HG03025 (cell line): ENCODE measurements at regions not wholly inside any gene's neighbourhood (a gene's known extent, or its start where the extent isn't known, plus 50 kb on each side); places are given as distances from the start of the nearest gene placed in this dataset.

Source experiments
- ATAC-seq: cut with Tn5 transposase; IDR thresholded peaks from one replicate; pipeline ENCODE4 v1.9.1; 2021; ENCODE audit warnings: mild to moderate bottlenecking, moderate library complexity; ENCODE audit not compliant: unreplicated experiment, low FRiP score

- no peak for ATAC-seq
Measured at GRCh38 chr17:15177343-15177742, 87.8 kb downstream of the PMP22 start.

- ATAC-seq, result no peak
Measured at GRCh38 chr17:15175356-15175755, 89.8 kb downstream of the PMP22 start.

GRCh38 chr17:15171167-15172047, 93.7 kb downstream of the PMP22 start:
- no peak for ATAC-seq

GRCh38 chr17:15169676-15170075, 95.5 kb downstream of the PMP22 start:
- no peak for ATAC-seq

- no peak for ATAC-seq
Measured at GRCh38 chr17:15168379-15168778, 96.7 kb downstream of the PMP22 start.

- no peak for ATAC-seq
Measured at GRCh38 chr17:15161395-15161794, 103.7 kb downstream of the PMP22 start.

DNA sequence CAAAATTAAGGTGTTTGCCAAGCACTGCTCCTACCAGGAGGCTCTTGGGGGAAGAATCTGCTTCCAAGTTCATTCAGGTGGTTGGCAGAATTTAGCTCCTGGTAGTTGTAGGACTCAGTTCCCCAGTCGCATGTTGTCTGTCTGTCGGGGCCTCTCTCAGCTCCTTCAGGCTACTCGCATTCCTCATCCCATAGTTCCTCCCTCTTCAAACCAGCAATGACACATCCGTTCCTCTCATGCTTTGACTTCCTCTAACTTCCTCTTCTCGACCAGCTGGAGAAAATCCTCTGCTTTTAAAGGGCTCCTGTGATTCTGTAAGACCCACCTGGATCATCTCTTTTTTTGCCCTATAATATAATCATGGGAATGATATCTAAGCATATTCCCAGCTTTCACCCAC, 108.1 kb downstream of the PMP22 start:
- no peak for ATAC-seq

- ATAC-seq, result no peak
Measured at GRCh38 chr17:15154618-15155017, 110.5 kb downstream of the PMP22 start.

GRCh38 chr17:15145621-15146020, 119.5 kb downstream of the PMP22 start:
- no peak for ATAC-seq

- ATAC-seq, result no peak
Measured at GRCh38 chr17:15143524-15143923, 121.6 kb downstream of the PMP22 start.

GRCh38 chr17:15134363-15134762, 130.8 kb downstream of the PMP22 start:
- ATAC-seq, result no peak

DNA sequence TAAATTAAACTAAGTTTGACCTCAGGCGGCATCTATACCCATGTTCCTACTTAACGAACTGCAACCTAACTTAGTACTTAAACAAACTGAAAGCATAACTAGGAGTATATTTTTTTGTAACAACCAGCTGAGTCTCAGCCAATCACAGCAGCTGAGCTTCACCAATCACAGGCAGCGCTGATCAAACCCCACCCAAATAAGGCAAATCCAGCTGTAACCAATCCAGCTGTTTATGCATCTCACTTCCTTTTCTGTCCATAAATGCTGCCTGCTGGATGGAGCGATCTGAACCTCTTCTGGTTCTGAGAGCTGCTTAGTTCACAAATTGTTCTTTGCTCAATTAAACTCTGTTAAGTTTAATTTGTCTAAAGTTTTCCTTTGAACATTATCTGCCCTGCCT, 131.3 kb downstream of the PMP22 start:
- ATAC-seq, result no peak

GRCh38 chr17:15133143-15133542, 132.0 kb downstream of the PMP22 start:
- no peak for ATAC-seq

GRCh38 chr17:15130426-15130825, 134.7 kb downstream of the PMP22 start:
- no peak for ATAC-seq

- ATAC-seq, result no peak
Measured at GRCh38 chr17:15129986-15130385, 135.1 kb downstream of the PMP22 start.

DNA sequence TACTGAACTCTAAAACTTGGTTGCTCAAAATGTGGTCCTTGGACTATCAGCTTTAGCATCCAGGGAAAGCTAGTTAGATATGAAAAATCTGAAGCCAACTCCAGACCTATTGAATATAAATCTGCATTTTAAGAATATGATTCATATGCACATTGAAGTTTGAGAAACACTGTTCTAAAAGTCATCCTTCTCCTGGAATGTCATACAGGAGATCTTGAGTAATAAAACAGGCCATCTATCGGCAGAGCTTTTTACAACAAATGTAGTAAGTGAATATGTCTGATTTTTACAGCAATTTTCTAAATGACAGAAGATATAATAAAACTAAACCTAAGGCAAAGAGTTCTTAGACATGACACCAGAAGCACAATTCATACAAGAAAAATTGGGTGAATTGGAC, 140.4 kb downstream of the PMP22 start:
- ATAC-seq, result no peak

- no peak for ATAC-seq
Measured at GRCh38 chr17:15124264-15124595, 140.9 kb downstream of the PMP22 start.

DNA sequence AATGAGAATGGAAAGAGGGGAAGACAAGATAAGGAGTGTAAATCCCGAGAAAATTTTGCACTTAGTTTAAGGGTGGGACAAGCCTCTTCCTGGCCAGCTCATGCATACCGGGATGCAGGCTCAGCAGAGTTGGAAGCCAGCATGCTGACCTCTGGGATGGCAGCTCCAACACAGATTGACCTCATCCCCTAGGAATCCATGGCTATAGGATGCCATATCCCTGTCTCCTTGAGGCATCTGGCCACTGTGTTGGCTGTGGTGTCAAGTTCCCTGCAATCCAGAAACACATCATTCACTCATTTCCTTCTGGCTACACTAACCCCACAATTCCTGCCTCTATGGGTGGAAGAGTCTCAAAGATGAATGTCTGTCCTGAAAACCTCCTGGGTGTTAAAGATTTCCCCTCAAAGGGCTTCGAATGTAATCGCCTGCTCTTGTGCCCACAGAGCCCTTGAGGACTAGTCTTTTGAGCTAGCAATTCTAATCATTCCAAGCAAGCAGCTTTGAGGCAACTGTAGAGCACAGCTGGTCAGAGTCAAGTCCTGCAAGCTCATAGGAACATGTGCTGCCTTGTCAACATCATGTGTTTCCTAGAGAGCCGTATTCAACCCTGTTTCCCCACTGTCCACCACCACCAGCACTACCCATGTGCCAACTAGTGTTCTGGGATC, 141.4 kb downstream of the PMP22 start:
- ATAC-seq, result no peak

GRCh38 chr17:15122857-15123256, 142.3 kb downstream of the PMP22 start:
- ATAC-seq, result no peak

GRCh38 chr17:15121426-15121825, 143.7 kb downstream of the PMP22 start:
- no peak for ATAC-seq

DNA sequence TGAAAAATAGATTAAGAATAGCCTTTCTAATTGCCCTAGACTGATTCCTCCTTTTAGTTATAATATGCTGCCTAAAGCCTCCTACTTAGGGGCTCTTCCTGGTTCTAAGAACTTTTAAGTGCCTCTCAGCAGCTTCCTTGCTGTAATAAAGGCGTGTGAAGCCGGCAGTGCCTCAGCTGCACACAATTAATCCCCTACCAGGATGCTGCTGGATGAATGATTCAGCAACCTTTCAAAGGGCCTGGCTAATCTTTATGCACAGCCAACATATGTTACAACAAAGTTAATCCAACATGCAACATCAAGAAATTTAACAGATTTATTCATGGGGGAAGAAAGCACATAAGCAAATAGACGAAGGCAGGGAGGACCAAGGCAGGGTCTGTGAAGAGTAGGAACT, 145.2 kb downstream of the PMP22 start:
- no peak for ATAC-seq

DNA sequence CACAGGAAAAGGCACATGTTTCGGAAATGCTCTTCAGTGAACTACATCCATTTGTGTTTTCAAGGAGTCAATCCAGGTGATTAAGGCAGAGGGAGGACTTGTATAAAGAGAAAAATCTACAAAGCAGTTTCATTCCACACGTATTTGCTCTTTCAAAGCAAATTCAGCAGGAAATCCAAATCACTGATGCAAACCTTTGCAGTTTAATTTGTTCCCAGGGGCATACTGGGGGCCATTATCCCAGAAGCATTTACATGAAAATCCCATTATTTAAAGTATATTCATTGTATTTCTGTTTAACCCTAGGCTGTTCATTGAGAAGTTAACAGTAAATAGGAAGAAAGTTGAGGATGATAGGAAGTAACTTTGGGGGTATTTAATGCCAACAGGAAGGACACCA, 147.9 kb downstream of the PMP22 start:
- ATAC-seq, result no peak
